H1 (cell line): ENCODE measurements at regions not wholly inside any gene's neighbourhood (a gene's known extent, or its start where the extent isn't known, plus 50 kb on each side); places are given as distances from the start of the nearest gene placed in this dataset.
A peak's percentile ranks its signal among the peaks of the same experiment; 100 is the strongest.

Experiments
- CTCF ChIA-PET: fragments of 300-600 bp; sonication (Branson Sonifier 250); formaldehyde crosslinking; loops from one replicate; lab custom pipeline; 2021; ENCODE audit not compliant: partially characterized antibody; lab: Charles Lee
- POLR2A ChIA-PET: fragments of 300-600 bp; sonication (Branson Sonifier 250); formaldehyde crosslinking; loops from one replicate; lab custom pipeline; 2021; ENCODE audit warnings: inconsistent platforms; ENCODE audit not compliant: partially characterized antibody; lab: Charles Lee
- DNase-seq, 2 experiments: peaks; one replicate each; pipeline versions ENCODE4 v3.0.0 to v3.0.0-alpha.2; 2010 to 2022; ENCODE audit warnings: low spot score in 2 of 2, low read depth in 1 of 2, mixed read lengths in 1 of 2
- FAIRE-seq: peaks from 2 replicates; lab custom pipeline; 2011; peaks lifted over from hg19 to GRCh38; lab: Jason Lieb, UNC
- H2AFZ ChIP-seq: 2 replicates; pipeline ENCODE4 v1.8.1; 2012; ENCODE audit warnings: low read length, inconsistent platforms
- H2AK5ac ChIP-seq: 2 replicates; pipeline ENCODE4 v1.6.1; 2013; ENCODE audit warnings: low read depth, low read length
- H2BK120ac ChIP-seq: replicated peaks from 2 replicates; pipeline ENCODE3; 2013; ENCODE audit warnings: low read depth, low read length, inconsistent platforms
- H2BK12ac ChIP-seq: 2 replicates; pipeline ENCODE4 v1.6.1; 2013; ENCODE audit warnings: low read depth, low read length
- H2BK15ac ChIP-seq: 2 replicates; pipeline ENCODE4 v1.6.1; 2013; ENCODE audit warnings: low read length
- H2BK20ac ChIP-seq: 2 replicates; pipeline ENCODE4 v1.6.1; 2013; ENCODE audit warnings: low read length
- H2BK5ac ChIP-seq: 2 replicates; pipeline ENCODE4 v1.6.1; 2013; ENCODE audit warnings: low read depth, low read length
- H3K14ac ChIP-seq: 2 replicates; pipeline ENCODE4 v1.6.1; 2013; ENCODE audit warnings: inconsistent platforms; ENCODE audit not compliant: insufficient read length
- H3K18ac ChIP-seq: 2 replicates; pipeline ENCODE4 v1.6.1; 2013; ENCODE audit warnings: low read length; ENCODE audit errors: extremely low read depth
- H3K23ac ChIP-seq: 2 replicates; pipeline ENCODE4 v1.6.1; 2013; ENCODE audit warnings: inconsistent platforms; ENCODE audit not compliant: insufficient read length
- H3K23me2 ChIP-seq: 2 replicates; pipeline ENCODE4 v1.6.1; 2013; ENCODE audit warnings: low read depth, low read length
- H3K27ac ChIP-seq: 2 replicates; pipeline ENCODE4 v1.6.1; 2011; ENCODE audit warnings: low read depth, low read length, inconsistent platforms
- H3K27me3 ChIP-seq, 4 experiments: replicated peaks in 1 of 4; 1 replicate in 1 of 4; 2 replicates in 3 of 4; pipeline versions ENCODE4 v1.6.1 to v1.8.1; 2011 to 2013; ENCODE audit warnings: low read length in 3 of 4, mild to moderate bottlenecking in 3 of 4, inconsistent platforms in 2 of 4, mixed read lengths in 2 of 4, moderate library complexity in 1 of 4; ENCODE audit not compliant: control insufficient read depth in 3 of 4, insufficient read depth in 3 of 4; ENCODE audit errors: extremely low read depth in 1 of 4
- H3K36me3 ChIP-seq, 4 experiments: 2 replicates each; pipeline versions ENCODE4 v1.6.1 to v1.8.1; 2011 to 2013; ENCODE audit warnings: mild to moderate bottlenecking in 4 of 4, low read length in 3 of 4, moderate library complexity in 2 of 4, control low read depth in 1 of 4, inconsistent platforms in 1 of 4; ENCODE audit not compliant: insufficient read depth in 4 of 4, control insufficient read depth in 2 of 4
- H3K4ac ChIP-seq: replicated peaks from 2 replicates; pipeline ENCODE3; 2013; ENCODE audit warnings: low read length, low read depth, mixed read lengths, inconsistent platforms; ENCODE audit not compliant: insufficient read length
- H3K4me1 ChIP-seq, 4 experiments: replicated peaks in 1 of 4; 1 replicate in 1 of 4; 2 replicates in 3 of 4; pipeline versions ENCODE4 v1.6.1 to v1.8.1; 2011 to 2013; ENCODE audit warnings: low read length in 3 of 4, inconsistent platforms in 2 of 4, mixed read lengths in 1 of 4; ENCODE audit not compliant: insufficient read depth in 4 of 4, control insufficient read depth in 3 of 4
- H3K4me2 ChIP-seq, 2 experiments: 2 replicates each; pipeline versions ENCODE4 v1.6.1 to v1.8.1; 2011 to 2013; ENCODE audit warnings: low read depth in 2 of 2, low read length in 2 of 2, control low read depth in 1 of 2, inconsistent platforms in 1 of 2, mild to moderate bottlenecking in 1 of 2; ENCODE audit not compliant: insufficient read depth in 1 of 2
- H3K4me3 ChIP-seq, 4 experiments: fragments of 200-600, 300-600 bp in 1 of 4; sonication (generic), shearing (Covaris generic), sonication (Bioruptor Twin) in 1 of 4; 2 replicates each; pipeline versions ENCODE4 v1.5.1 to v1.8.1; 2011 to 2016; ENCODE audit warnings: low read length in 4 of 4, low read depth in 3 of 4, control low read depth in 2 of 4, inconsistent platforms in 2 of 4, mild to moderate bottlenecking in 2 of 4, mixed read lengths in 1 of 4, moderate library complexity in 1 of 4; ENCODE audit not compliant: insufficient read depth in 2 of 4; ENCODE audit errors: extremely low read depth in 1 of 4
- H3K56ac ChIP-seq: replicated peaks from 2 replicates; pipeline ENCODE3; 2013; ENCODE audit warnings: low read depth, mild to moderate bottlenecking, mixed read lengths, low read length, inconsistent platforms; ENCODE audit not compliant: insufficient read length
- H3K79me1 ChIP-seq: 2 replicates; pipeline ENCODE4 v1.6.1; 2013; ENCODE audit warnings: low read depth, low read length, control low read depth
- H3K79me2 ChIP-seq, 2 experiments: 2 replicates each; pipeline versions ENCODE4 v1.6.1 to v1.8.1; 2012 to 2013; ENCODE audit warnings: low read length in 2 of 2, mild to moderate bottlenecking in 2 of 2, inconsistent platforms in 1 of 2; ENCODE audit not compliant: insufficient read depth in 2 of 2, control insufficient read depth in 1 of 2
- H3K9ac ChIP-seq, 4 experiments: replicated peaks in 1 of 4; 1 replicate in 1 of 4; 2 replicates in 3 of 4; pipeline versions ENCODE4 v1.6.1 to v1.8.1; 2011 to 2013; ENCODE audit warnings: low read depth in 3 of 4, low read length in 3 of 4, control low read depth in 2 of 4, mild to moderate bottlenecking in 2 of 4, moderate library complexity in 2 of 4, inconsistent platforms in 1 of 4; ENCODE audit errors: extremely low read depth in 1 of 4
- H3K9me3 ChIP-seq, 2 experiments: 2 replicates each; pipeline versions ENCODE4 v1.6.1 to v1.8.1; 2012 to 2013; ENCODE audit warnings: mild to moderate bottlenecking in 2 of 2, moderate library complexity in 2 of 2, control low read depth in 1 of 2, inconsistent platforms in 1 of 2, low read depth in 1 of 2, low read length in 1 of 2, mixed read lengths in 1 of 2; ENCODE audit not compliant: insufficient read depth in 2 of 2
- H4K20me1 ChIP-seq, 2 experiments: replicated peaks in 1 of 2; 2 replicates each; pipeline versions ENCODE3 to v1.8.1; 2011 to 2013; ENCODE audit warnings: inconsistent platforms in 2 of 2, low read length in 2 of 2, mild to moderate bottlenecking in 1 of 2; ENCODE audit not compliant: insufficient read depth in 2 of 2, control insufficient read depth in 1 of 2
- H4K5ac ChIP-seq: 2 replicates; pipeline ENCODE4 v1.6.1; 2013; ENCODE audit warnings: low read length, low read depth, mixed read lengths, inconsistent platforms; ENCODE audit not compliant: insufficient read length
- H4K8ac ChIP-seq: 2 replicates; pipeline ENCODE4 v1.8.0; 2013; ENCODE audit warnings: mild to moderate bottlenecking, moderate library complexity, low read length, inconsistent platforms; ENCODE audit not compliant: insufficient read depth; ENCODE audit errors: extremely low read depth
- H4K91ac ChIP-seq: replicated peaks from 2 replicates; pipeline ENCODE3; 2013; ENCODE audit warnings: low read length, mixed read lengths, inconsistent platforms; ENCODE audit not compliant: insufficient read length
- EGR1 ChIP-seq: IDR thresholded peaks from 2 replicates; pipeline ENCODE4 v1.6.1; 2011; ENCODE audit warnings: low read depth, low read length, borderline replicate concordance
- EP300 ChIP-seq, 2 experiments: IDR thresholded peaks; 1 replicate in 1 of 2; 2 replicates in 1 of 2; pipeline ENCODE4 v1.6.1; 2011 to 2012; ENCODE audit warnings: low read depth in 2 of 2, low read length in 2 of 2, mild to moderate bottlenecking in 2 of 2, borderline replicate concordance in 1 of 2, inconsistent platforms in 1 of 2, moderate library complexity in 1 of 2
- HDAC2 ChIP-seq, 2 experiments: fragments of 300-600 bp in 1 of 2; sonication (generic) in 1 of 2; IDR thresholded peaks; 2 replicates each; pipeline ENCODE4 v1.6.1; 2011 to 2012; ENCODE audit warnings: low read depth in 2 of 2, low read length in 2 of 2, mild to moderate bottlenecking in 2 of 2, moderate library complexity in 2 of 2, borderline replicate concordance in 1 of 2, inconsistent platforms in 1 of 2
- TBP ChIP-seq: IDR thresholded peaks from 2 replicates; pipeline ENCODE4 v1.6.1; 2011; ENCODE audit warnings: low read depth, low read length, improper control_type of control experiment
- WGBS, 2 experiments: shearing (Covaris generic) in 1 of 2; methylation state at CpG; one replicate each; pipeline versions ENCODE4 v1.1.6 to v1.1.7; 2013 to 2015; ENCODE audit warnings: low lambda C conversion rate in 2 of 2, mixed read lengths in 2 of 2, inconsistent platforms in 1 of 2, low coverage in 1 of 2, missing lambda C conversion rate in 1 of 2; ENCODE audit not compliant: insufficient replicate concordance in 2 of 2, insufficient coverage in 1 of 2, insufficient read length in 1 of 2; ENCODE audit errors: extremely low coverage in 1 of 2, missing lambda C conversion rate in 1 of 2; 5-methylcytosine and 5-hydroxymethylcytosine counted together

DNA sequence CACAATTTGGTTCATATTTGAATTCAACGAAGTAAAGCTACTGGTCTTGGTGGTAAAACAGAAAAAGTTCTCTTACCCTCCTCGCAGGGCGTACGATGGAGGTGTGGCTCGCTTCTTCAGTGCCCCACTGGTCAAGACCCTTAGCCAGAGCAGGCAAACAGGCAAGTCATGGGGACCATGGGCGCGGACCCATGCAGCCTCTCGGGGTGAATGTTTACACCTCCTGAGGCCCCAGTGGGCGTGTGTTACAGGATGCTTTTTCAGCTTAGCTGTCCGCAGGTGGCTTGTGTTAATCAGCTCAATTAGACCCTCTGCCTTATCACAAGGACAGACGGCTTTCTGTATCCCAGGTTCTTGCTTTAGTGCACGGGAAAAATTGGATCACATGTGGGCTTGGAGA lies 991.8 kb downstream of the GBE1 start:
- H2BK12ac ChIP-seq = no peak overlapping the region
- H3K27ac ChIP-seq = no peak overlapping the region
- ChIA-PET CTCF (interaction anchor here (0.6 to 1.0 kb wide), 3 partner anchors 13 to 473 kb away, joined by 3 to 5 read pairs (median 3); no protein-coding TSS in a partner anchor), POLR2A (no interaction called here)
- FAIRE-seq (no peak), DNase-seq (no peak)
- no peaks in the 10 kb centered on the region for H3K9me3 ChIP-seq
- H4K8ac ChIP-seq = no peak overlapping the region
- H2BK5ac ChIP-seq = no peak overlapping the region
- H3K23ac ChIP-seq = no peak overlapping the region
- no peaks in the 10 kb centered on the region for H3K79me2 ChIP-seq
- H2AFZ ChIP-seq = peak overlapping the region; percentile 44; the same call in 1 of the 2 replicates
- H4K91ac ChIP-seq = no peak overlapping the region
- 93% methylated on average over 12 of the region's 12 CpGs; no CpG with 5 or more reads in 1 of the 2 experiments for WGBS, 2 experiments
- no peaks in the 10 kb centered on the region for H3K79me1 ChIP-seq
- no peak overlapping the region for H2AK5ac ChIP-seq
- H3K9ac ChIP-seq = no peak overlapping the region
- H4K20me1 ChIP-seq = no peaks in the 10 kb centered on the region
- H3K4me2 ChIP-seq = peak overlapping the region in 1 of 2 experiments; percentile 65; a peak in 1 of 4 replicates
- no peak overlapping the region for H3K14ac ChIP-seq
- no peak overlapping the region for H3K4me3 ChIP-seq
- H4K5ac ChIP-seq = no peak overlapping the region
- H3K18ac ChIP-seq = no peak overlapping the region
- no peak overlapping the region for H2BK15ac ChIP-seq
- no peaks in the 10 kb centered on the region for H3K23me2 ChIP-seq
- H3K36me3 ChIP-seq = no peaks in the 10 kb centered on the region
- H3K56ac ChIP-seq = no peak overlapping the region
- H2BK20ac ChIP-seq = no peak overlapping the region
- no peak for TF ChIP-seq TBP
- no peak for TF ChIP-seq EGR1
- TF ChIP-seq HDAC2 (IDR thresholded peaks at IDR 0.05; ENCODE audit: borderline replicate concordance in 1 of 2, low read depth in 2 of 2, low read length in 2 of 2) = no peak
- no peak for TF ChIP-seq EP300 (IDR thresholded peaks at IDR 0.05; ENCODE audit: borderline replicate concordance in 1 of 2, low read depth in 2 of 2, low read length in 2 of 2)
- no peak overlapping the region for H2BK120ac ChIP-seq
- H3K27me3 ChIP-seq = no peaks in the 10 kb centered on the region
- H3K4me1 ChIP-seq = no peaks in the 10 kb centered on the region
- no peak overlapping the region for H3K4ac ChIP-seq
